Large intestine (tissue), 3 donors: ENCODE measurements at regions not wholly inside any gene's neighbourhood (a gene's known extent, or its start where the extent isn't known, plus 50 kb on each side); places are given as distances from the start of the nearest gene placed in this dataset.

ENCODE experiments used
- DNase-seq, 2 donors: peaks; one replicate each; pipeline versions ENCODE4 v3.0.0 to v3.0.0-alpha.2; 2013
- H3K27ac ChIP-seq: one replicate; pipeline ENCODE4 v1.5.1; 2013; ENCODE audit warnings: low read length
- H3K27me3 ChIP-seq: 2 replicates; pipeline ENCODE4 v1.6.1; 2013; ENCODE audit warnings: low read length; ENCODE audit not compliant: control insufficient read depth, insufficient read depth
- H3K36me3 ChIP-seq: 2 replicates; pipeline ENCODE4 v1.6.1; 2013; ENCODE audit warnings: low read length; ENCODE audit not compliant: control insufficient read depth, insufficient read depth
- H3K4me1 ChIP-seq: one replicate; pipeline ENCODE4 v1.6.1; 2013; ENCODE audit warnings: low read length; ENCODE audit not compliant: control insufficient read depth, insufficient read depth
- H3K4me3 ChIP-seq: one replicate; pipeline ENCODE4 v1.5.1; 2013; ENCODE audit warnings: low read length
- H3K9me3 ChIP-seq: one replicate; pipeline ENCODE4 v1.6.1; 2013; ENCODE audit warnings: mild to moderate bottlenecking, low read depth, low read length, moderate library complexity; ENCODE audit not compliant: control insufficient read depth
- WGBS: methylation state at CpG from one replicate; pipeline ENCODE4 v1.1.5; 2013; ENCODE audit warnings: low lambda C conversion rate; ENCODE audit not compliant: insufficient coverage; 5-methylcytosine and 5-hydroxymethylcytosine counted together

DNA sequence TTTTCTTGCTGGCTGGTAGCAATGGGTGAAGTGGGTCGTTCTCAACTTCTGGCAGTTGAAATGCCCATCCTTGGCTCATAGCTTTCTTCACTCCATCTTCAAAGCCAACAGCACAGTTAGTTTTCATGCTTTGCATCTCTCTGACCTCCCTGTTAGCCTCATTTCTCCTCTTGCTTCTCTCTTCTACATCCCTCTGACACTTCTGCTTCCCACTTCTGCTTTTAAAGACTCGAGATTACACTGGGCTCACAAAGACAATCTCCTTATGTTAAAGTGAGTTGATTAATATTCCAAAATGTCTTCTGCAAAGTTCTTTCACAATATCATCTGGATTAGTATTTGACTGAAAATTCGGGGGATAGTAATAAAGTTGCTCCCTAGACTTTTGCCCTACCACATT lies 684.8 kb upstream of the CCNG1 start:
- no peak overlapping the region for H3K27ac ChIP-seq
- H3K36me3 ChIP-seq = no peaks in the 10 kb centered on the region
- H3K9me3 ChIP-seq = no peaks in the 10 kb centered on the region
- H3K4me3 ChIP-seq = no peak overlapping the region
- 100% methylated on average over 2 of the region's 3 CpGs for WGBS
- DNase-seq = no peak
- H3K4me1 ChIP-seq = no peaks in the 10 kb centered on the region
- no peaks in the 10 kb centered on the region for H3K27me3 ChIP-seq

GRCh38 chr5:162762119-162762518 lies 675.3 kb upstream of the CCNG1 start:
- no CpG with 5 or more reads among the region's 5 CpGs for WGBS
- Histone ChIP-seq H3K36me3 (no peaks in the 10 kb centered on the region), H3K27ac (no peak overlapping the region), H3K9me3 (no peaks in the 10 kb centered on the region), H3K4me3 (no peak overlapping the region), H3K4me1 (no peaks in the 10 kb centered on the region), H3K27me3 (no peaks in the 10 kb centered on the region)
- no peak for DNase-seq

DNA sequence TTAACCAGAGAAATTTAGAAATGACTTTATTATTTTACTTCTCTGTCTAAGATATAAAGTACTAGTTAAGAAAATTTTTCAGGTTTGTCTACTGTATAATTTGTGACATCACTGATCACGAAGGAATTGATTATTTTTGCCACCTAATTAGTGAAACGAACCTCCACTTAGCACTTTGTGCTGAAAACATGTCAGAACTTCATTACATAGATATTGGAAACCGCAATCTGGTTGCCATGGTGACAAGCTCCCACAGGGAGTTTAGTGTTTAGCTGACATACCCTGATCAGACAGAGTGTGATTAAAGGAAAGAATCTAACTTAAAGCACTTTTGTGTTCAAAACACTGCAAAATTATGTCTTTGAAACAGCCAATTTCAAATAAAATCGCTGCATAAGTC lies 668.4 kb upstream of the CCNG1 start:
- Histone ChIP-seq H3K36me3 (no peaks in the 10 kb centered on the region), H3K27me3 (no peaks in the 10 kb centered on the region), H3K9me3 (no peaks in the 10 kb centered on the region), H3K4me1 (no peaks in the 10 kb centered on the region), H3K27ac (no peak overlapping the region), H3K4me3 (no peak overlapping the region)
- 78% methylated on average over 1 of the region's 4 CpGs for WGBS
- DNase-seq = no peak

DNA sequence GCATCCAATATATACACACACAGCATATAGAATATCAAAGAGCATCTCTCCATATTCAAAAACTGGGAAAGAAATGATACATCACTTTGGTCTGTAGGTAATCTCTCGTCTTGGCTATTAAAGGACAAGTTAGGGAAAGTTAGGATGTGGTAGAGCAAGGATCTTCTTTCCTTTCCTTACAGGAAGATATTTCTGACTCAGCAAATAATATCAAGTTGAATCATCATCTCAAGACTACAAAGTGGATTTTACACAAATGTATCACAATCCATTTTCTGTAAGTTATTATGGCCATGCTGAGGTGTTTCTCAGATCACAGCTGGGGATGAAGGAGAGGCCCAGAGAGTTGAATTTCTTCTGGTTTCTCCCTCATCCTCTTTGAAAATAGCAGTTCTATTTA lies 651.7 kb upstream of the CCNG1 start:
- Histone ChIP-seq H3K27me3 (no peaks in the 10 kb centered on the region), H3K4me1 (no peaks in the 10 kb centered on the region), H3K27ac (no peak overlapping the region), H3K4me3 (no peak overlapping the region), H3K9me3 (no peaks in the 10 kb centered on the region), H3K36me3 (no peaks in the 10 kb centered on the region)
- 83% methylated on average over 1 of the region's 1 CpG for WGBS
- DNase-seq = no peak

- 71% methylated on average over 1 of the region's 1 CpG for WGBS
- DNase-seq = no peak
- Histone ChIP-seq H3K4me3 (no peak overlapping the region), H3K27ac (no peak overlapping the region), H3K27me3 (no peaks in the 10 kb centered on the region), H3K4me1 (no peaks in the 10 kb centered on the region), H3K36me3 (no peaks in the 10 kb centered on the region), H3K9me3 (no peaks in the 10 kb centered on the region)
Observed at GRCh38 chr5:162786234-162786633, 651.2 kb upstream of the CCNG1 start.

GRCh38 chr5:162796507-162796906 lies 640.9 kb upstream of the CCNG1 start:
- no peaks in the 10 kb centered on the region for H3K36me3 ChIP-seq
- no peak for DNase-seq
- H3K27ac ChIP-seq = no peak overlapping the region
- no peak overlapping the region for H3K4me3 ChIP-seq
- no peaks in the 10 kb centered on the region for H3K4me1 ChIP-seq
- 100% methylated on average over 1 of the region's 3 CpGs for WGBS
- H3K9me3 ChIP-seq = no peaks in the 10 kb centered on the region
- no peaks in the 10 kb centered on the region for H3K27me3 ChIP-seq

DNA sequence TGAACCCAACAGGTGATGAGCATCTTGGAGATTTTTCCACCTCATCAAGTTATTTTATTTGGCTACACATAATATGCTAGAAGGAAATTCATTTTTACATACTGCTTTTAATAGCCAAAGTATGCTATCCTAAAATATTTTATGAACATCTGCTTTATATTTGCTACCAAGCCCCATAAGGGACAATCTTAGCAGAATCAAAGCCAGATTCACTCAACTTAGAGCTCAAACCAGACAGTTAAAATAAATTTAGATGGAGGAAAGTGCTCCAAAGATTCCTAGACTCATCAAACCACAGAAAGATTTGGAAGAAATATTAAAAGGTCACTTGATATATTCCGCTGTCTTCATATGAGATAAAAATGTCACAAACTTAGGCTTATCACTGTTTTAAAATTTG lies 637.1 kb upstream of the CCNG1 start:
- Histone ChIP-seq H3K27ac (no peak overlapping the region), H3K36me3 (no peaks in the 10 kb centered on the region), H3K4me1 (no peaks in the 10 kb centered on the region), H3K9me3 (no peaks in the 10 kb centered on the region), H3K4me3 (no peak overlapping the region), H3K27me3 (no peaks in the 10 kb centered on the region)
- no peak for DNase-seq
- WGBS = 83% methylated on average over 1 of the region's 1 CpG

GRCh38 chr5:162801235-162801634 lies 636.2 kb upstream of the CCNG1 start:
- Histone ChIP-seq H3K9me3 (no peaks in the 10 kb centered on the region), H3K4me3 (no peak overlapping the region), H3K4me1 (no peaks in the 10 kb centered on the region), H3K27me3 (no peaks in the 10 kb centered on the region), H3K27ac (no peak overlapping the region), H3K36me3 (no peaks in the 10 kb centered on the region)
- WGBS = 80% methylated on average over 1 of the region's 1 CpG
- DNase-seq = no peak

DNA sequence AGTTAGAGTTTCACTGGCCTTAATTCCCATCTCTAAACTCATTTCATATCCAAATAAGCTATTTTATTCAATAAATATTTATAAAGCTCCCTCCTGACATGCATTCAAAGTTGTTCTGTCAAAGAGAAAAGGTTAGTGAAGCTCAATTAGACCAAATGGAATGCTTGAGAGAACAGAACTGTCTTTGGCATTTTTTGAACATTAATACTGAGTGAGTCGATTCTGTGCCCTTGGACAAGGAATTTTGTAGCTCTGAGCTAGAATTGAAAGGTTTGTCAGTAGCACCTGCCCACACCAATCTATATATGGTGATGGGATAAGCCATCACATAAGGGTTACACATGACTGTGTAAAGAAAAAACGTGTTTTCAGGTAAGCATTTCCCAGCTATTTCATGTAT lies 631.2 kb upstream of the CCNG1 start:
- 100% methylated on average over 1 of the region's 2 CpGs for WGBS
- Histone ChIP-seq H3K36me3 (no peaks in the 10 kb centered on the region), H3K4me1 (no peaks in the 10 kb centered on the region), H3K4me3 (no peak overlapping the region), H3K9me3 (no peaks in the 10 kb centered on the region), H3K27me3 (no peaks in the 10 kb centered on the region), H3K27ac (no peak overlapping the region)
- no peak for DNase-seq

DNA sequence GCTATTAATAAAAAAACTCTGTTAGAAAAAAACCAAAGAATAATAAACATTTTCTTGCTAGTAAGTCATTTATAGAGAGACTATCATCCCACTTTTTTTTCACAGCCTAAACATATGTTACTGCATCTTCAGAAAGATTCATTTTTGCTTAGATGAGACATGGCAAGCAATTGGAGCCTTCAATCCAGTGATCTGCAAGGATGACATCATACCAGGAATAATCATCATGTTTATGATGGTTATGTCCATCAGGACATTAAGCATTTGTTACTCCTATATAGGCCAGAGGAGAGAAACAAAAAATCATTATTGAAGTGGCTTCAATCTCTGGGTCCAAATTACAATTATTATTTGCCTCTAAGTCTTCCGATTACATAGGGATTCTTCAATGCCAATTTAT lies 626.3 kb upstream of the CCNG1 start:
- Histone ChIP-seq H3K27me3 (no peaks in the 10 kb centered on the region), H3K36me3 (no peaks in the 10 kb centered on the region), H3K4me3 (no peak overlapping the region), H3K27ac (no peak overlapping the region), H3K9me3 (no peaks in the 10 kb centered on the region), H3K4me1 (no peaks in the 10 kb centered on the region)
- WGBS = 100% methylated on average over 1 of the region's 1 CpG
- no peak for DNase-seq

DNA sequence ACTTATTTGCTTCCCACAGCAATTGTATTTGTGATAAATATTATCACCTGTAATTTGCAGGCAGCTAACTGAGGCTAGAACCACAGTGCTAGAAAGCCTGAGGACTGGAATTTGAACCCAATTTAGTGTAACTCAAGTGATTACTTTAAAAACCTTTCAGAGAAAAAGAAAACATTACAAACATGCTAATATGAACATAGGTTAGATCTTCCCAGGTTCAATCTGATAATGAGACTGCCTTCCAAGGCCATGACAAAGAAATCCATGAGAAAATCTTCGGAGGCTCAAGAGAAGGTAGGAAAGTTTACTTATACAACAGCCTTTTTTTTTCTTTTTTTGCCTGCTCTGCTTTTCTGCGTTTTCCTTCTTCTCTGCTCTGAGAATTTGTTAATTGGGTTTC lies 620.6 kb upstream of the CCNG1 start:
- Histone ChIP-seq H3K4me3 (peak overlapping the region; percentile 31), H3K4me1 (peaks cover 5% of the 10 kb centered on the region), H3K36me3 (no peaks in the 10 kb centered on the region), H3K27ac (peak overlapping the region; percentile 81), H3K9me3 (no peaks in the 10 kb centered on the region), H3K27me3 (no peaks in the 10 kb centered on the region)
- no CpG with 5 or more reads among the region's 2 CpGs for WGBS
- DNase-seq = peak; percentile 42 to 84
